ENCODE measurements at regions not wholly inside any gene's neighbourhood (a gene's known extent, or its start where the extent isn't known, plus 50 kb on each side); places are given as distances from the start of the nearest gene placed in this dataset.

- TF ChIP-seq CTCF (IDR thresholded peaks at IDR 0.05) (no peak), POLR2A (IDR thresholded peaks at IDR 0.05) (no peak), POLR2AphosphoS5 (IDR thresholded peaks at IDR 0.05) (no peak)
These were observed 105.2 kb downstream of the C16orf95 start for GRCh38 chr16:87212026-87212425.
